IMR-90 (cell line): ENCODE measurements at regions not wholly inside any gene's neighbourhood (a gene's known extent, or its start where the extent isn't known, plus 50 kb on each side); places are given as distances from the start of the nearest gene placed in this dataset.

ENCODE experiments used
- ATAC-seq: fragments of 200-7000 bp; cut with Tn5 transposase; 2 replicates; pipeline ENCODE4 v1.9.1; 2020; ENCODE audit warnings: low read depth, mild to moderate bottlenecking, moderate library complexity
- BruUV-seq: library from RNA; stranded (reverse); fragments of 400-500 nt; replicated peaks from 2 replicates; lab custom pipeline; 2021; lab: Mats Ljungman, UMichigan
- CTCF ChIA-PET: fragments of 300-600 bp; formaldehyde crosslinking; extraction: SDS; loops from one replicate; lab custom pipeline; 2021; ENCODE audit warnings: antibody characterized with exemption; lab: Yijun Ruan, JAX
- POLR2A ChIA-PET: fragments of 300-600 bp; sonication (Branson Sonifier 250); formaldehyde crosslinking; loops from one replicate; lab custom pipeline; 2022; ENCODE audit warnings: antibody characterized with exemption; ENCODE audit not compliant: unreplicated experiment; lab: Charles Lee
- DNase-seq: peaks from one replicate; pipeline ENCODE4 v3.0.0; 2013
- H2AFZ ChIP-seq: replicated peaks from 2 replicates; pipeline ENCODE3; 2013; ENCODE audit warnings: low read length, mild to moderate bottlenecking; ENCODE audit not compliant: poor library complexity
- H2AK5ac ChIP-seq: 2 replicates; pipeline ENCODE4 v1.6.1; 2013; ENCODE audit warnings: low read depth, low read length, inconsistent platforms
- H2AK9ac ChIP-seq: replicated peaks from 2 replicates; pipeline ENCODE3; 2013; ENCODE audit warnings: mild to moderate bottlenecking, low read depth, low read length, moderate library complexity; ENCODE audit not compliant: poor library complexity
- H2BK120ac ChIP-seq: 2 replicates; pipeline ENCODE4 v1.6.1; 2013; ENCODE audit warnings: low read depth, low read length, inconsistent platforms
- H2BK15ac ChIP-seq: 3 replicates; pipeline ENCODE4 v1.6.1; 2013; ENCODE audit warnings: low read depth, low read length, inconsistent platforms
- H2BK20ac ChIP-seq: 2 replicates; pipeline ENCODE4 v1.6.1; 2013; ENCODE audit warnings: low read depth, mild to moderate bottlenecking, inconsistent platforms, low read length, moderate library complexity
- H2BK5ac ChIP-seq: 2 replicates; pipeline ENCODE4 v1.6.1; 2013; ENCODE audit warnings: mild to moderate bottlenecking, low read depth, low read length, inconsistent platforms; ENCODE audit not compliant: poor library complexity, severe bottlenecking
- H3K14ac ChIP-seq: replicated peaks from 2 replicates; pipeline ENCODE4 v1.6.1; 2013; ENCODE audit warnings: low read depth, low read length, inconsistent platforms
- H3K18ac ChIP-seq: 2 replicates; pipeline ENCODE4 v1.6.1; 2013; ENCODE audit warnings: low read depth, low read length, control low read depth
- H3K23ac ChIP-seq: 2 replicates; pipeline ENCODE4 v1.6.1; 2013; ENCODE audit warnings: low read depth, low read length, inconsistent platforms
- H3K27ac ChIP-seq: 2 replicates; pipeline ENCODE4 v1.5.1; 2013; ENCODE audit warnings: mild to moderate bottlenecking, control low read depth, low read length; ENCODE audit not compliant: insufficient read depth
- H3K27me3 ChIP-seq: 2 replicates; pipeline ENCODE4 v1.6.1; 2013; ENCODE audit warnings: low read length; ENCODE audit not compliant: control insufficient read depth, insufficient read depth
- H3K36me3 ChIP-seq: 2 replicates; pipeline ENCODE4 v1.6.1; 2013; ENCODE audit warnings: low read length, mixed read lengths; ENCODE audit not compliant: control insufficient read depth, insufficient read depth
- H3K4ac ChIP-seq: 2 replicates; pipeline ENCODE4 v1.6.1; 2013; ENCODE audit warnings: low read depth, low read length, inconsistent platforms
- H3K4me1 ChIP-seq: 2 replicates; pipeline ENCODE4 v1.6.1; 2013; ENCODE audit warnings: low read length, mixed read lengths; ENCODE audit not compliant: control insufficient read depth, insufficient read depth
- H3K4me2 ChIP-seq: 2 replicates; pipeline ENCODE4 v1.6.1; 2013; ENCODE audit warnings: low read depth, mild to moderate bottlenecking, control low read depth, low read length, moderate library complexity
- H3K4me3 ChIP-seq: 2 replicates; pipeline ENCODE4 v1.5.1; 2013; ENCODE audit warnings: low read depth, mild to moderate bottlenecking, control low read depth, low read length, moderate library complexity; ENCODE audit not compliant: insufficient read depth
- H3K56ac ChIP-seq: 2 replicates; pipeline ENCODE4 v1.6.1; 2013; ENCODE audit warnings: low read length, inconsistent platforms; ENCODE audit not compliant: insufficient read depth; ENCODE audit errors: extremely low read depth
- H3K79me1 ChIP-seq, 2 experiments: 2 replicates each; pipeline ENCODE4 v1.6.1; 2013; ENCODE audit warnings: low read length in 2 of 2, inconsistent platforms in 1 of 2, low read depth in 1 of 2
- H3K9ac ChIP-seq: 2 replicates; pipeline ENCODE4 v1.6.1; 2013; ENCODE audit warnings: low read depth, low read length, control low read depth
- H3K9me1 ChIP-seq: 2 replicates; pipeline ENCODE4 v1.6.1; 2013; ENCODE audit warnings: low read length, inconsistent platforms; ENCODE audit not compliant: insufficient read depth
- H3K9me3 ChIP-seq: 2 replicates; pipeline ENCODE4 v1.6.1; 2013; ENCODE audit warnings: low read length; ENCODE audit not compliant: control insufficient read depth, insufficient read depth
- H4K20me1 ChIP-seq: 2 replicates; pipeline ENCODE4 v1.6.1; 2013; ENCODE audit warnings: low read length, inconsistent platforms; ENCODE audit not compliant: insufficient read depth
- H4K5ac ChIP-seq: 2 replicates; pipeline ENCODE4 v1.6.1; 2013; ENCODE audit warnings: mild to moderate bottlenecking, low read depth, low read length, control low read depth
- H4K8ac ChIP-seq, 2 experiments: 2 replicates each; pipeline ENCODE4 v1.6.1; 2013; ENCODE audit warnings: low read depth in 2 of 2, low read length in 2 of 2, control low read depth in 1 of 2, inconsistent platforms in 1 of 2
- H4K91ac ChIP-seq: 2 replicates; pipeline ENCODE4 v1.6.1; 2013; ENCODE audit warnings: low read depth, low read length, inconsistent platforms; ENCODE audit not compliant: insufficient read depth
- CTCF ChIP-seq: conservative IDR thresholded peaks from 2 replicates; pipeline ENCODE4 v1.5.1; 2012; ENCODE audit warnings: mild to moderate bottlenecking, low read depth, low read length, improper control_type of control experiment
- POLR2A ChIP-seq: IDR thresholded peaks from 2 replicates; pipeline ENCODE4 v1.6.1; 2012; ENCODE audit warnings: mild to moderate bottlenecking, low read depth, low read length
- SMC3 ChIP-seq: fragments of 150-350 bp; IDR thresholded peaks from 2 replicates; pipeline ENCODE4 v1.6.1; 2016; ENCODE audit warnings: low read depth, mild to moderate bottlenecking, antibody characterized with exemption, low read length, moderate library complexity
- WGBS, 2 experiments: methylation state at CpG; one replicate each; pipeline versions ENCODE4 v1.1.5 to v1.1.7; 2013; ENCODE audit warnings: missing lambda C conversion rate in 2 of 2; ENCODE audit not compliant: insufficient read length in 1 of 2; ENCODE audit errors: extremely low coverage in 2 of 2; 5-methylcytosine and 5-hydroxymethylcytosine counted together
- dilution Hi-C: fragments of 300-500 bp; cut with HindIII; formaldehyde crosslinking; loops from one replicate; pipeline ENCODE4 v1.14.3; 2018; ENCODE audit warnings: low sequenced_read_pairs; ENCODE audit not compliant: unreplicated experiment
- in situ Hi-C: fragments of 300-500 bp; cut with MboI; formaldehyde crosslinking; loops from 3 replicates; pipeline ENCODE4 v1.14.3; 2019; ENCODE audit warnings: low sequenced_read_pairs, inconsistent platforms, mixed read lengths
- intact Hi-C: fragments of 100-400 bp; cut with micrococcal nuclease; formaldehyde crosslinking; loops from 2 replicates; pipeline ENCODE4 v1.10.0; 2022

- Histone ChIP-seq H3K4me3 (no peak overlapping the region), H3K4me1 (peaks cover 13% of the 10 kb centered on the region), H4K91ac (no peak overlapping the region), H2BK120ac (peak overlapping the region; percentile 62), H4K20me1 (no peaks in the 10 kb centered on the region), H3K27ac (no peak overlapping the region), H3K14ac (no peak overlapping the region; the same call in 1 of the 2 replicates), H3K36me3 (no peaks in the 10 kb centered on the region), H2AFZ (no peak overlapping the region), H2BK15ac (0 out of 3 replicates have a peak overlapping the region, but pooled peaks have one; percentile 17), H2BK5ac (no peak overlapping the region), H2AK9ac (no peak overlapping the region), H3K56ac (no peak overlapping the region), H3K4me2 (no peak overlapping the region), H3K18ac (no peak overlapping the region), H3K79me1 (no peaks in the 10 kb centered on the region), H2BK20ac (no peak overlapping the region), H3K9me3 (no peaks in the 10 kb centered on the region), H3K9me1 (peaks cover 8% of the 10 kb centered on the region), H2AK5ac (peak overlapping the region; percentile 78), H4K8ac (no peak overlapping the region), H3K27me3 (no peaks in the 10 kb centered on the region), H3K4ac (peak overlapping the region; percentile 14; the same call in 1 of the 2 replicates), H3K9ac (no peak overlapping the region), H4K5ac (no peak overlapping the region), H3K23ac (no peak overlapping the region)
- BruUV-seq: no TSS peak
- DNase-seq (no peak), ATAC-seq (no peak)
- TF ChIP-seq POLR2A: no peak
- no peak for TF ChIP-seq CTCF
- no peak for TF ChIP-seq SMC3
- CTCF ChIA-PET: no interaction called here
- POLR2A ChIA-PET: interaction anchor here (0.7 kb wide), 1 partner anchor 9 kb away, joined by 3 read pairs; no protein-coding TSS in a partner anchor
- dilution Hi-C loops: no loop called here
- in situ Hi-C loops: no loop called here
- intact Hi-C loops: no loop called here
- 78% methylated on average over 1 of the region's 3 CpGs; no CpG with 5 or more reads in 1 of the 2 experiments for WGBS, 2 experiments
Observed at GRCh38 chr2:234590076-234590475, 93.2 kb upstream of the ARL4C start.
